Neuronal stem cell (in vitro differentiated cells): ENCODE measurements at regions not wholly inside any gene's neighbourhood (a gene's known extent, or its start where the extent isn't known, plus 50 kb on each side); places are given as distances from the start of the nearest gene placed in this dataset.
A peak's percentile ranks its signal among the peaks of the same experiment; 100 is the strongest.

Experiments used
- DNase-seq: peaks from one replicate; pipeline ENCODE4 v3.0.0-alpha.2; 2013; ENCODE audit warnings: low spot score
- H2AFZ ChIP-seq: one replicate; pipeline ENCODE4 v1.6.1; 2013; ENCODE audit warnings: mild to moderate bottlenecking, low read length, inconsistent platforms
- H2AK5ac ChIP-seq: 2 replicates; pipeline ENCODE4 v1.6.1; 2013; ENCODE audit warnings: low read depth, mild to moderate bottlenecking, inconsistent platforms, low read length, moderate library complexity, mixed read lengths
- H2BK120ac ChIP-seq: 2 replicates; pipeline ENCODE4 v1.6.1; 2013; ENCODE audit warnings: low read depth, mild to moderate bottlenecking, inconsistent platforms, low read length, moderate library complexity, mixed read lengths
- H2BK12ac ChIP-seq: one replicate; pipeline ENCODE4 v1.6.1; 2013; ENCODE audit warnings: low read length, inconsistent platforms
- H2BK15ac ChIP-seq: 2 replicates; pipeline ENCODE4 v1.6.1; 2013; ENCODE audit warnings: mild to moderate bottlenecking, low read length, inconsistent platforms, mixed read lengths
- H2BK5ac ChIP-seq: one replicate; pipeline ENCODE4 v1.6.1; 2013; ENCODE audit warnings: inconsistent platforms, mild to moderate bottlenecking, low read length, moderate library complexity
- H3K14ac ChIP-seq: one replicate; pipeline ENCODE4 v1.6.1; 2013; ENCODE audit warnings: low read length, inconsistent platforms
- H3K18ac ChIP-seq: 2 replicates; pipeline ENCODE4 v1.6.1; 2013; ENCODE audit warnings: low read length, inconsistent platforms
- H3K23ac ChIP-seq: 2 replicates; pipeline ENCODE4 v1.6.1; 2013; ENCODE audit warnings: low read depth, mild to moderate bottlenecking, mixed read lengths, low read length, inconsistent platforms; ENCODE audit not compliant: poor library complexity
- H3K27ac ChIP-seq: replicated peaks from 3 replicates; pipeline ENCODE4 v1.5.1; 2013; ENCODE audit warnings: low read length, inconsistent platforms
- H3K27me3 ChIP-seq, 3 experiments: 2 replicates each; pipeline ENCODE4 v1.6.1; 2013; ENCODE audit warnings: low read length in 3 of 3, mild to moderate bottlenecking in 2 of 3, inconsistent platforms in 1 of 3, low read depth in 1 of 3, mixed read lengths in 1 of 3, moderate library complexity in 1 of 3; ENCODE audit not compliant: control insufficient read depth in 3 of 3, insufficient read depth in 3 of 3
- H3K36me3 ChIP-seq, 2 donors: replicated peaks in 1 of 2; 2 replicates each; pipeline ENCODE4 v1.6.1; 2013; ENCODE audit warnings: low read length in 2 of 2; ENCODE audit not compliant: control insufficient read depth in 2 of 2, insufficient read depth in 2 of 2
- H3K4ac ChIP-seq: 2 replicates; pipeline ENCODE4 v1.6.1; 2013; ENCODE audit warnings: inconsistent platforms, mild to moderate bottlenecking, low read length, moderate library complexity
- H3K4me1 ChIP-seq, 2 donors: 1 replicate in 1 of 2; 2 replicates in 1 of 2; pipeline ENCODE4 v1.6.1; 2013; ENCODE audit warnings: low read length in 2 of 2, low read depth in 1 of 2; ENCODE audit not compliant: control insufficient read depth in 2 of 2, insufficient read depth in 1 of 2
- H3K4me2 ChIP-seq: one replicate; pipeline ENCODE4 v1.6.1; 2013; ENCODE audit warnings: mild to moderate bottlenecking, low read length, inconsistent platforms; ENCODE audit not compliant: insufficient read depth, poor library complexity, severe bottlenecking
- H3K4me3 ChIP-seq, 2 donors: 2 replicates each; pipeline ENCODE4 v1.5.1; 2013; ENCODE audit warnings: low read length in 2 of 2, mild to moderate bottlenecking in 2 of 2, inconsistent platforms in 1 of 2, moderate library complexity in 1 of 2
- H3K79me1 ChIP-seq: one replicate; pipeline ENCODE4 v1.6.1; 2013; ENCODE audit warnings: low read depth, mild to moderate bottlenecking, inconsistent platforms, low read length, moderate library complexity
- H3K9ac ChIP-seq: one replicate; pipeline ENCODE4 v1.6.1; 2013; ENCODE audit warnings: mild to moderate bottlenecking, low read depth, low read length, inconsistent platforms; ENCODE audit not compliant: poor library complexity
- H3K9me3 ChIP-seq, 2 donors: replicated peaks in 1 of 2; 2 replicates each; pipeline versions ENCODE3 to v1.6.1; 2013; ENCODE audit warnings: low read length in 2 of 2, mild to moderate bottlenecking in 2 of 2, inconsistent platforms in 1 of 2, low read depth in 1 of 2, mixed read lengths in 1 of 2, moderate library complexity in 1 of 2; ENCODE audit not compliant: control insufficient read depth in 2 of 2, insufficient read depth in 1 of 2
- H4K8ac ChIP-seq: one replicate; pipeline ENCODE4 v1.6.1; 2013; ENCODE audit warnings: low read depth, mild to moderate bottlenecking, inconsistent platforms, low read length, moderate library complexity
- H4K91ac ChIP-seq: one replicate; pipeline ENCODE4 v1.6.1; 2013; ENCODE audit warnings: low read length, low read depth, mild to moderate bottlenecking, inconsistent platforms; ENCODE audit not compliant: poor library complexity
- WGBS, 2 donors: extraction: QIAGEN DNeasy Blood & Tissue Kit; methylation state at CpG; one replicate each; pipeline ENCODE4 v1.1.7; 2013; ENCODE audit warnings: missing lambda C conversion rate in 2 of 2, mixed read lengths in 1 of 2; ENCODE audit not compliant: insufficient read length in 2 of 2, insufficient replicate concordance in 1 of 2; ENCODE audit errors: extremely low coverage in 2 of 2; 5-methylcytosine and 5-hydroxymethylcytosine counted together

DNA sequence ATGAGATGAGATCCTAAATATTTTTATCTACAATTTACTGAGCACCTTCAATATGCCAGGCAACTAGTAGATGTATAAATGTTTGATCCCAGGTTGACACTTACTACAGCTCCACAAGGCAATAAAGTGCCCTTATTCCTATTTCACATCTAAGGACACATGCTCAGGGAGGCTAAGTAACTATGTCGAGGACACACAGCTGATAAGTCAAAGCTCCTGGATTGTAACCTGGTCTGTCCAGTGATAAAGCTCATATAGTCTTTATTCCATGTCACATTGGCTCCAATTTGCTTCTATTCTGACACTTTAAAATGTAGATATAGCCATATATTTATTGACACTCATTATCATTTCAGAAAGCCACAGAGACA, 93.8 kb upstream of the BMAL1 start:
- H3K27ac ChIP-seq = no peak overlapping the region
- H2BK12ac ChIP-seq = no peak overlapping the region
- no peak overlapping the region for H2AFZ ChIP-seq

DNA sequence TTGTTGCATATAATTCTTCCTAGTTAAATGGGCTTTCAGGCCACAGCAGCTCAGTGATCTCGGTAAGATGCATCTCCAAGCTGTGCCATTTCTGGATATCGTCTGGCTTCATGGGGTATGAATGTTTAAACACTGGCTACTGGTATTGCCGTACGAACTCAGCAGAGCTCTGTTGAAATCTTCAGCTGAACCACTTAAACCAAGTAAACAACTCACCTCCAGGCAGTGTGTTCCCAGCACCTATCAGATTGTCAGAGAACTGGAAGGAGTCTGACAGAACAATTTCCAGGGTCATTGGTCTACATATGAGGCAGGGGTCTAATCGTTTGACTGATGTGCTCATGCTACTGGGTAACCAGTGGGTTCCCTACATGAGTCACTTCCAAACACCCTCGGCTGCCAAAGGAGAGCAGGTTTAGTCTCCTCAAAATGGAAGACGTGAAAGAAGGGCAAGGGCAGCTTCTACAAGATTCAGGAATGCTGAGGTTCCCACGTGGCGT, 93.2 kb upstream of the BMAL1 start:
- H3K27me3 ChIP-seq = no peaks in the 10 kb centered on the region
- H3K4ac ChIP-seq = no peak overlapping the region
- WGBS, 2 donors = no CpG with 5 or more reads among the region's 9 CpGs

More for the DNA sequence above, 93.8 kb upstream of the BMAL1 start:
- Histone ChIP-seq H3K18ac (no peak overlapping the region), H4K8ac (no peak overlapping the region), H3K36me3 (no peaks in the 10 kb centered on the region), H3K79me1 (no peaks in the 10 kb centered on the region), H2BK15ac (no peak overlapping the region), H3K4ac (no peak overlapping the region), H3K9ac (no peak overlapping the region), H3K23ac (no peak overlapping the region), H2AK5ac (no peak overlapping the region), H3K14ac (no peak overlapping the region), H3K27me3 (no peaks in the 10 kb centered on the region), H3K4me1 (peaks cover 0 to 3% of the 10 kb centered on the region in 2 donors), H3K4me3 (no peak overlapping the region), H4K91ac (no peak overlapping the region), H2BK120ac (no peak overlapping the region), H3K4me2 (no peak overlapping the region), H3K9me3 (peaks cover 3 to 6% of the 10 kb centered on the region in 2 donors), H2BK5ac (no peak overlapping the region)
- no CpG with 5 or more reads among the region's 1 CpG for WGBS, 2 donors
- no peak for DNase-seq

DNA sequence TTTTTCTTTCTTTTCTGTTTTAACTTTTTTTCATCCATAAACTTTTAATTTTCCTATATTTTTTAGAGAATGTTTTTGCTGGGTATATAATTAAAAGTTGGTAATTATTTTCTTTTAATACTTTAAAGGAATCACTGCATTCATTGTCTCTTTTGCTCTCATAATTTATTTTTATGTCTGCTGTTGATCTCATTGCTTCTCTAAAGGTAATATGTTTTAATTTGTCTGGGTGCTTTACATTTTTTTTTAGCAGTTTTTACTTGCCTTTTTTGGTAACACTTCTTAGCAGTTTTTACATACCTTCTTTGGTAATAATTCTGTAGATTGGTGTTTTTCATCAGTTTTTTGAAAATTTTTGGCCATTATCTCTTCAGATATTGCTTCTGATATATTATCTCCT, 89.4 kb upstream of the BMAL1 start:
- no peak overlapping the region for H3K18ac ChIP-seq
- no peak overlapping the region for H3K4me3 ChIP-seq
- no peak overlapping the region for H2BK5ac ChIP-seq
- no peak overlapping the region for H3K9ac ChIP-seq
- no peak overlapping the region for H4K8ac ChIP-seq
- H3K14ac ChIP-seq = no peak overlapping the region
- H3K27ac ChIP-seq = no peak overlapping the region
- no peak overlapping the region for H3K23ac ChIP-seq
- no peak for DNase-seq
- H3K4me2 ChIP-seq = no peak overlapping the region
- no peak overlapping the region for H4K91ac ChIP-seq
- H2BK15ac ChIP-seq = no peak overlapping the region
- H2AK5ac ChIP-seq = no peak overlapping the region
- no peak overlapping the region for H2AFZ ChIP-seq
- H3K4me1 ChIP-seq = peaks cover 0 to 3% of the 10 kb centered on the region in 2 donors
- no peaks in the 10 kb centered on the region for H3K36me3 ChIP-seq
- no peak overlapping the region for H2BK12ac ChIP-seq
- H3K4ac ChIP-seq = no peak overlapping the region
- peaks cover 9 to 24% of the 10 kb centered on the region in 2 donors for H3K9me3 ChIP-seq
- H2BK120ac ChIP-seq = no peak overlapping the region
- H3K79me1 ChIP-seq = no peaks in the 10 kb centered on the region
- H3K27me3 ChIP-seq = no peaks in the 10 kb centered on the region

More for the DNA sequence above, 93.2 kb upstream of the BMAL1 start:
- no peak overlapping the region for H4K8ac ChIP-seq
- H2BK12ac ChIP-seq = no peak overlapping the region
- no peak overlapping the region for H2BK15ac ChIP-seq
- H3K14ac ChIP-seq = no peak overlapping the region
- H3K4me2 ChIP-seq = no peak overlapping the region
- no peak overlapping the region for H4K91ac ChIP-seq
- peaks cover 0 to 3% of the 10 kb centered on the region in 2 donors for H3K4me1 ChIP-seq
- no peak overlapping the region for H3K23ac ChIP-seq
- H2BK5ac ChIP-seq = no peak overlapping the region
- no peak overlapping the region for H3K9ac ChIP-seq
- DNase-seq = no peak
- no peak overlapping the region for H3K4me3 ChIP-seq
- no peak overlapping the region for H2AK5ac ChIP-seq
- H3K36me3 ChIP-seq = no peaks in the 10 kb centered on the region
- H2AFZ ChIP-seq = peak overlapping the region; percentile 10
- H3K18ac ChIP-seq = no peak overlapping the region
- peaks cover 3 to 6% of the 10 kb centered on the region in 2 donors for H3K9me3 ChIP-seq
- H3K79me1 ChIP-seq = no peaks in the 10 kb centered on the region
- no peak overlapping the region for H3K27ac ChIP-seq
- H2BK120ac ChIP-seq = no peak overlapping the region

DNA sequence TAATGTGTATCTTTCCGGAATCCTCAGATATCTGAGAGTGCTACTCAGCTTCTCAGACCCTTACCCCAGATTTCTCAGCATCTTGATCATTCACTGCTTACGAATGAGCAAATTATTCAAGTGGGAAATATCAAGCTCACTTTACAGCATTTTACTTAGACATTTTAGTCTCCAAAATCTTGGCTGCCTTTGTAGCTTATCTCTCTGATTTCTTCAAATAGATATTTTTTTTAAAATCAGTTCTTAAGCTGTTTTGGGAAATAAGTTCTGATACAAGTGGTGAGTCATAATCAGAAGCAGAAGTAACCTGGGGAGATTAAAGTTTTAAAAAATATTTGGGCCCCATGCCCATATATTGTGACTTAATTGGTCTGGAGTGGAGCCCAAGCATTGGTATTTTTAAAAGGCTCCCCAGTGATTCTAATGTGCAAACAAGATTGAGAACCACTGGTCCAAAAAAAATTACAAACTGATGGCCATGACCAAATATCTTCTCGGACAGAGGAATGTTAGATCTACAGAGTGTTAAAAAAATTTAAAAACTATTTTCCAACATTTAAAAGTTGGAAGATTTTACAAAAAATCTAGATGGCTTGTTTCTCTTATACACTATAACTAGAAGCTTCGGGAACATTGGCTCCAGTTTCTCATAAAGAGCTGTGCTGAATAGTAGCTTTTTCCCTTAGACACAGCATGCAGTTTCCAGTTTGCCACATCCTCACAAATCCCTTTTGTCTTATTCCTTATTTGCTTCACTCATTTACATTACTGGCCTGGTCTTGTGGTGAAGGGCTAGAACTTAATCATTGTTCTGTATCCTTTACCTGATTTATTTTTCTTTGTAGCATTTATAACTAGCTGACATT, 87.8 kb upstream of the BMAL1 start:
- no peak overlapping the region for H3K23ac ChIP-seq
- H3K36me3 ChIP-seq = no peaks in the 10 kb centered on the region
- H2AFZ ChIP-seq = no peak overlapping the region
- no peak overlapping the region for H3K14ac ChIP-seq
- no peaks in the 10 kb centered on the region for H3K4me1 ChIP-seq
- H2BK12ac ChIP-seq = no peak overlapping the region
- WGBS, 2 donors = no CpG with 5 or more reads among the region's 4 CpGs
- H3K4me2 ChIP-seq = no peak overlapping the region
- H3K27ac ChIP-seq = no peak overlapping the region
- H3K4me3 ChIP-seq = no peak overlapping the region
- no peak overlapping the region for H2AK5ac ChIP-seq
- H4K91ac ChIP-seq = no peak overlapping the region
- H3K27me3 ChIP-seq = no peaks in the 10 kb centered on the region
- no peak overlapping the region for H3K9ac ChIP-seq
- no peak overlapping the region for H2BK120ac ChIP-seq
- H3K18ac ChIP-seq = no peak overlapping the region
- no peaks in the 10 kb centered on the region for H3K79me1 ChIP-seq
- H3K9me3 ChIP-seq = peaks cover 9 to 24% of the 10 kb centered on the region in 2 donors
- H4K8ac ChIP-seq = no peak overlapping the region
- no peak overlapping the region for H2BK5ac ChIP-seq
- no peak for DNase-seq
- no peak overlapping the region for H2BK15ac ChIP-seq
- no peak overlapping the region for H3K4ac ChIP-seq
